GM18505 (cell line): ENCODE measurements at regions not wholly inside any gene's neighbourhood (a gene's known extent, or its start where the extent isn't known, plus 50 kb on each side); places are given as distances from the start of the nearest gene placed in this dataset.

Source experiments
- ATAC-seq: cut with Tn5 transposase; IDR thresholded peaks from one replicate; pipeline ENCODE4 v1.9.1; 2021; ENCODE audit not compliant: unreplicated experiment
- POLR2A ChIP-seq: IDR thresholded peaks from 4 replicates; pipeline ENCODE4 v1.6.1; 2011; ENCODE audit warnings: borderline replicate concordance; ENCODE audit not compliant: insufficient read depth, insufficient read length; ENCODE audit errors: extremely low read depth

GRCh38 chr5:154620411-154620810 lies 134.8 kb upstream of the LARP1 start:
- no peak for ATAC-seq
- TF ChIP-seq POLR2A = no peak

DNA sequence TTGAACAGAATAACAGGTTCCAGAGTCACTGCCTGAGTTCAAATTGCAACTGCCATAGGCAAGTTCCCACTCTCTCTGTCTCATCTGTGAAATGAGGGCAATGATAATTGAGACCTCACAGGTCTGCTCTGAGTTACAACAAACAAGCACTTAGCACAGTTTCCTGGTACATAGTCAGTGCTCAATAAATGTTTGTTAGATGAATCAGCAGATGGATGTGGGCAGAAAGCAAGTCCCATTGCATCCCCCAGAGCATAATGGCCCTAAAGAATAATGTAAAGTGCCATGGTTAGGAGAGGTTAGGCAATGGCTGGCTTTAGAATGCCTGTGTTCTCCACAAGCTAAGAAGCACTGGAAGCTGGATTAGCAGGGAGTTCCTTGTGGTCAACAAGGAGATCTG lies 136.5 kb upstream of the LARP1 start:
- ATAC-seq = no peak
- TF ChIP-seq POLR2A = no peak

DNA sequence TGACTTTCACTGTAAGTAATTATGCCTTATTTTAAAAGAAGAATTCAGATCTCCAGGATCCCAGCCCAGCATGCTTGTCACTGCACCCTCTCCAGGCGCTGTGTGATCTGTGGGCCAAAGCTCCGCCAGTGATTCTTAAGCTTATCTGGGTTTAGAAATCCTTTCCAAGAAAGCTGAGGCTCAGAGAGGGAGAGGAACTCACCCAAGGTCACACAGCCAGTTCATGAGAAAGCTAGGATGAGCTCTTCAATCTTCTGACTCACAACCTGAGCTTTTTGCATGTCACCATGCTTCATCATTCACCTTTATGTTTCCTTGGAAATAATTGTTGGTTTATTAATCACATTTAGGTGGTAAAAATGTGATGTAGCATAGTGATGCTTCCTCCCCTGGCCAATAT lies 136.6 kb upstream of the HAND1 start:
- no peak for TF ChIP-seq POLR2A
- ATAC-seq = no peak

DNA sequence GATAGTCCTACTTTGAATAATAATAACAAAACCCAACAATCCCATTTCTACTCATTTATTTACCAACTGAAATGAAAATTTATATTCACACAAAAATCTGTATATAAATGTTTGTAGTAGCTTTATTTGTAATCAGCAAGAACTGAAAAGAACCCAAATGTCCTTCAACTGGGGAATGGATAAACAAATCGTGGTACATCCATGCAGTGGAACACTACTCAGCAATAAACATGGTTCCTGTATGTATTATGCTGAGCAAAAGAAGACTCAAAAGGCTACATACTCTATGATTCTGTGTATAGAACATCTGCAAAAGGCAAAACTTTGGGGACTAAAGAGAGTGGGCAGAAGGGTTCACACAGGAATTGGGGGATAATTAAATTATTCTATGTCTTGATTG lies 136.1 kb upstream of the HAND1 start:
- ATAC-seq = no peak

DNA sequence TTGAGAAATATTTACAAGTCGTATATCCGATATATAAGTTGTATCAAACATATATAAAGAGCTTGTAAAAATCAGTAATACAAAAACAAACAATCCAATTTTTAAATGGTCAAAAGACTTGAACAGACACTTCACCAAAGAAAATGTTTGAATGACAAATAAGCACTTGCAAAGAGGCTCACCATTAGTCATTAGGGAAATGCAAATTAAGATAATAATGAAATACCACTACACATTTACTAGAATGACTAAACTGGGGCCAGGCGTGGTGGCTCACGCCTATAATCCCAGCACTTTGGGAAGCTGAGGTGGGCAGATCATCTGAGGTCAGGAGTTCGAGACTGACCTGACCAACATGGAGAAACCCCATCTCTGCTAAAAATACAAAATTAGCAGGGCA lies 134.6 kb upstream of the HAND1 start:
- no peak for ATAC-seq
- TF ChIP-seq POLR2A = no peak

More for the DNA sequence above, 136.1 kb upstream of the HAND1 start:
- no peak for TF ChIP-seq POLR2A

DNA sequence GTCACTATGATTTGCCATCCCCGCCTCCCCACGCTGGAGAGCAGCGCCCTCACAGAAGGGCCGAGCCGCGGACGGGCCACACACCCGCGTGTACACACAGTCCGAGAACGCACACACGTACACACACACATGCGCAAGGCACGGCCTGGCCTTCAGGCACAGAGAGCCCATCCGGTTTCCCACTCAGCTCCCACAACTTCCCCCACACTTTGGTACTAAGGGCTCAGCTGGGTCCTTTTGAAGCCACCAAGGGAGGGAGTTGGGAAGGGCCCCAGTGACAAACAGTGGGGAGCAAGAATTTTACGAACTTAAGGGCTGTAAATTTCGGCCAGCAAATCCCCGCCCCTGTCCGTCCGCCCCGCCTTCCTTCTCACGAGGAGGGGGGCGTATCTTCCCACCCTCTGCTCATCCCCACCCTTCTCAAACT lies 133.3 kb upstream of the HAND1 start:
- no peak for ATAC-seq
- no peak for TF ChIP-seq POLR2A

DNA sequence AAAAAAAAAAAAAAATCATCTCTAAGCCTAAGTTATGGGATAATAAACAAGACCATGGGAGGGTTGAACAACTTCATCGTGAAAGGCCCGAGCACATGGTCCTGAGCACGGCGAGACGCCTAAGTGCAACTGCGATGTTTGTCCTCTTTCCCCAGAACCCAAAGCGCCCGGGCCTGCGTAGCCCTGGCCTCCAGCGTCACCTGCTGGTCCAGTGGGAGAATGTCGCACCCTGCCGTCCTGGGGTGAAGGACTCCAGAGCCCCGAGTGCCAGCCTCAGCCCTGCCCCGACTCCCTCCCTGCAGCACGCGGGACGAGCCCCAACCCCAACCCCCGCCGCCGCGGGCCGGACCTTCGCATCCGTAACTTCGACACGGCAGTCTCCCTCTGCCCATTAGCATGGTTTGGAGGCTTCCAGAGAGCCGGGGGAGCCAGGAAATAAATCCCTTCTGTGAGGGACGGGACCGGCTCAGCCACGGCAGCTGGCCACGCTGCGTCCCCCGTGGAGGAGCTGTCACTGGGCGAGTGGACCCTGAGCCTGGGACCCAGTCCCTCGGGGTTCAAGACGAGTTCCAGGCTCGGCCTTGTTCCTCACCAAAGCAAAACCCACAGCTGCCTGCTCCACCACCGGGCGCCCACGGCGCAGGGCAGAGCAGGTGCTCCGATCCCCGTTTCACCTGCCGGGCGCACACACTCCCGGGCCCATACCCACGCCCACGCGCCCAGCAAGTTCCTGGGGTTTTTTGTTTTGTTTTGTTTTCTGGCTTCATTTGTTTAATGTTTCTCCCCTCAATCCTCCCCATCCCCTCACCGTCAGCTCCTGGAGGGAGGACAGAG lies 132.5 kb upstream of the HAND1 start:
- ATAC-seq = peak; percentile 89
- TF ChIP-seq POLR2A = no peak

GRCh38 chr5:154609251-154609650 lies 131.2 kb upstream of the HAND1 start:
- ATAC-seq = no peak
- no peak for TF ChIP-seq POLR2A

DNA sequence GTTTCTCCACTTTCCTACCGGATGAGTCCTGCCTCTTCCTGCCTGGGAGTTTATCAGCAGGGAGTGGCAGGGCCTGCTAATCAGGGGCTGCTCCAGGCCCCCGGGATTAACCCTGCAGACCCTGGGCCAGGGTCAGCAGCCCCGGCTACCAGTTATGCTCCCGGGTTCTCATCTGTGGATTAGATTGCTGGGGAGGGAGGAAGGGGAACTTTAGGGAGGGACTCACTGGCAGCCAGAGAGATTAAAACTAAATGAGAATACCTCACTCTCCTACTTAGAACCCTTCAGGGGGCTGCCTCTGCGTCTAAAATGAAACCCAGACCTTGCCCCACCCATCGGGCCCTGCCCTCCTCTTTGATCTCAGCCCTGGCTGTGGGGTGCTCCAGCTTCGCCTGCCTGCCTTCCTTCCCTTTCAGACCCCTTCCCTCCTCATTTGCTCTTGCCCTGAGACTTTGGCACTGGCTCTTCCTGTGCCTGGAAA lies 130.5 kb upstream of the HAND1 start:
- no peak for TF ChIP-seq POLR2A
- ATAC-seq = no peak

DNA sequence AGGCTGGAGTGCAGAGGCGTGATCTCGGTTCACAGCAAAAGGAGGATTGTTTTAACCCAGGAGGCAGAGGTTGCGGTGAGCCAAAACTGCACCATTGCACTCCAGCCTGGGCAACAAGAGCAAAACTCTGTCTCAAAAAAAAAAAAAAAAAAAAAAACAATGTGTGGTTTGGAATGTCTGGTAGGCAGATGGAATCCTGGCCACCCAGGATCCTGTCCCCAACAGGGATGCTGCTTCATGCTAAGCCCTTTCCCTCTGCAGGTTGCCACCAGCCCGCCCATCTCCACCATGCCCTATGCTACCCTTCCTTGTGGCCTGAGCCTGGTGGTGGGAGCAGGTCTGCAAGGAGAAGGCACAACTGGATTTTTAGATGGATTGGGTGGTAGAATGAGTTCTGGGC lies 129.7 kb upstream of the HAND1 start:
- no peak for ATAC-seq
- TF ChIP-seq POLR2A = no peak

DNA sequence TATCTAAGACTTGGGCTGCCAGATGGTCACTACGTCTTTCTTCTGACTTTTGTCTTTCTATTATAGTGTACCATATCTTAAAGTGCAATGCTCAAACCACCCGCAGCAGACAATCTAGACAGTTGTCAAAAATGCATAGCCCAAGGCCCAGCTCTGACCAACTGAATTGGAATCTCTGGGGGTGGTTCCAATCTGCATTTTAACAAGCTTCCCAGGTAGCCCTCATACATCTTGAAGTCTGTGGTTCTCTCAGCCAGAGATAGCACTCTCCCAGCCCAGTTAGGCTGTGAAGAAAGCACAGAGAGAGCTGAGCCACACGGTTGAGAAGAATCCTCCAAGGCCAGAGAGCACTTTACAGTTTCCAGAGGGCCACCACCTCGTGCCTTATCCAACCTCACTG lies 128.2 kb upstream of the HAND1 start:
- no peak for ATAC-seq
- no peak for TF ChIP-seq POLR2A

DNA sequence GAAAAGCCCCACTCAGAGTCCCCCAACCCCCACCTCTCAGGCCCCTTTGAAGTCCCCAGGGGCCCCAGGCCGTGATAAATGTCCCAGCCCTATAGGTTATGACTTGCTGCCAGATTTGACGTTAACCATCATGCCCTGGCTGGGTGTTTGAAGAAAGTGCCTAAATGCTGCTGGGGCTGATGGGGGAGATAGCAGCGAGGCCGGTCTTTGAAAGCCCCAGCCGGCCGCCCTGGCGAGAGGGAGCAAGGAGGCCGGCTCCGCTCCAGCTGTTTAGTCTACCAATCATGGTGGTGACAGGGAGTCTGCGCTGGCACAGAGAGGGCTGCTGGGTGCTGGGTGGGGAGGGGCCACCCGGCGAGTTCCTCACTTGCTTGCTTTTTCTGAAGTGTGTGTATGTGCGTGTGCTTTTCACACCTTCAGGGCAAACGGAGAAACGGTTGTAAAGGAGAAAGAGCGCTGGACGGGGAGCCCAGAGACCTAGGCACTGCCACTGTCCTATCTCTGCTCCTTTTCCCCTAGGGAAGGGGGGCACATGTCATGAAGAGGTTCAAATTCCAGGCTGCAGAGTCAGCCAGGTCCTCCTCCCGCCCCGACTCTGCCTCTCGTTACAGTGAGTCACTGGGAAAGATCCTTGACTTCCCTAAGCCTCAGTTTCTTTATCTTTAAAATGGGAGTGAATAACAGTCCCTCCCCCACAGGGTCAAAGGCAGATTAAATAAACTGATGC lies 126.1 kb upstream of the HAND1 start:
- ATAC-seq = no peak
- TF ChIP-seq POLR2A = no peak

GRCh38 chr5:154603485-154603884 lies 125.5 kb upstream of the HAND1 start:
- TF ChIP-seq POLR2A = no peak
- no peak for ATAC-seq

DNA sequence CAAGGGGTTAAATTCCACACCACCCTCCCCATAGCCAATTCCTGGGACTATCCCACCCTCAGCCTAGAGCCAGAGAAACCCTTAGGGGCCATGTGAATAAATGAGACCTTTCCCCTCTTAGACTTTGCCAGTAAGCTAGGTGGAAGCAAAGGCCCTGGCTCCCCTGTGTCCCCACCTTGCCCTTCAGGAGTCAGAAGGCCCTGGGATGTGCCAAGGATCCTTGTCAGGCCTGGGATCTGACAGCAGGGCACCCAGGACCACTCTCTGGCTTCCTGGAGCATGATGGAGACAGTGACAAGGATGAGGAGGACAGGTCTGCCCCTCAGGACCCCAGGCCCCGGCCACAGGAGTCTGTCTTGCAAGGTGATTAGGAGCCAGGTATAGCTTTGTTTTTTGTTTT lies 125.0 kb upstream of the HAND1 start:
- ATAC-seq = no peak

More for the DNA sequence above, 125.0 kb upstream of the HAND1 start:
- no peak for TF ChIP-seq POLR2A
